ENCODE measurements at regions not wholly inside any gene's neighbourhood (a gene's known extent, or its start where the extent isn't known, plus 50 kb on each side); places are given as distances from the start of the nearest gene placed in this dataset.

GRCh38 chr2:37812414-37812813, 112.7 kb upstream of the RMDN2 start:
- DNase-seq, result no peak

GRCh38 chr2:37812941-37813730, 112.0 kb upstream of the RMDN2 start:
- no peak for DNase-seq

DNA sequence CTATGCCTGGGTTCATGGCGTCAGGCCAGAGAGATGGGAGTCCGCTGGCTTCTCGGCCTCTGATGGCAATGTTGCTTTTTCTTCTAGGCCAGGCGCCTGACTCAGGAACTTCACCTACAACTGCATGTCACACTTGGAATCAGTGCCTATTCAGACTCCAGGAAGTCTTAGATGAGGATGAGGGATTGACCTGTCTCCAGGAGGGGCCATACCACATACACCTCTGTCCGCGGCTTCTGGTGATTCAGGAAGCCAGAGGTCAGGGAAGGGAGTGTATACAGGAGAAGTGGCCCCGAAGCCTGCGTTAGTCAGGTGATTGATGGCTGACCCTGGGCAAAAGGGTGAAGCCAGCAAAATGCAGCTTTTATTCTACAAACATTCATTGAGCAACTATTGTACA, 109.1 kb upstream of the RMDN2 start:
- DNase-seq, result no peak

GRCh38 chr2:37816686-37817085, 108.4 kb upstream of the RMDN2 start:
- DNase-seq, result no peak

DNA sequence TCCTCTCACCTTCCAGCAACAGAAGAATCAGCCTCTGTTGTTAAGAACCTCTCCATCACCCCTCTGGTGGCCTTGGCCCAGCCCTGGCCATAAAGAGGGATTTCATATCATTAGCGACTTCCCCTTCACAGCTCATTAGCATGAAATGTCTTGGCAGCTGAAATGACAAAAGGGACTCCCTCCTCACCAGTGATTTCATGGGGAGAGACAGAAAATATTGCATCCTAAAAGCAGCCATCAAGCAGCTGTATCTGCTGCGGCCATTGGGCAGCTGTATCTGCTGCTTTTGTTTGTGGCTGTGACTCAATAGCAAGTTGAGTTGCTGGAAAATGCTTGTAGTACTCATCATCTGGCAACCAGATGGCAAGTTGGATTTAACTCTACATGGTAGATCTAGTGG, 105.9 kb upstream of the RMDN2 start:
- no peak for DNase-seq

- DNase-seq, result no peak
These were observed 104.6 kb upstream of the RMDN2 start for GRCh38 chr2:37820471-37820986.

- no peak for DNase-seq
These were observed 99.5 kb upstream of the RMDN2 start for GRCh38 chr2:37825586-37825985.

- no peak for DNase-seq
These were observed 98.5 kb upstream of the RMDN2 start for GRCh38 chr2:37826611-37827010.

- no peak for DNase-seq
These were observed 97.6 kb upstream of the RMDN2 start for GRCh38 chr2:37827455-37827854.

DNA sequence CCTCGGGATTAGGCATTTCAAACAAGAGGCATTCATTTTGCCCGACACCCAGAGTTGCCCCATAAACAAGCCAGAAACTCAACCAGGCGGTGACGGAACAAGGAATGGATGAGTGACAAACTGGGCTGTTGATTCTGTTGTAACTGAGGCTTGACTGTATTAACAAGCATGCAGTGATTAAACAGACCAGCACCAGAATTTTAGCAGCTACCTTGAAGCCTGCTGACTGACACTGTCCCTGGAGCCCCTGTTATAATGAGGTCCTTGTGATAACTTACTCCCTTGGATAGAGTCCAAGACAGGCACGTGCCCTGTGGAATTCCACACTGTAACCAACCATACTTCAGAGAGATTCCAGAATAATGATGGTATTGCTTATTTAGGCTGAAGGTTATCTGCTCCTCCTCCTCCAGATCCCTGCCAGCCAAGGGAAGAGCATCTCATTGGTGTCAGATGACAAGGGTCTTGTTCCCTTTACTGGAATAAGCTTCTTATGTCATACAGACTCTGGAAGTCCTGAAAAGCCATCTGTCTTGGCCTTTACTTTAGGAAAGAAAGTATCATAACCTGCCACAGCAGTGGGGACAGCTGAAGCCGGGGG, 97.1 kb upstream of the RMDN2 start:
- DNase-seq, result no peak

DNA sequence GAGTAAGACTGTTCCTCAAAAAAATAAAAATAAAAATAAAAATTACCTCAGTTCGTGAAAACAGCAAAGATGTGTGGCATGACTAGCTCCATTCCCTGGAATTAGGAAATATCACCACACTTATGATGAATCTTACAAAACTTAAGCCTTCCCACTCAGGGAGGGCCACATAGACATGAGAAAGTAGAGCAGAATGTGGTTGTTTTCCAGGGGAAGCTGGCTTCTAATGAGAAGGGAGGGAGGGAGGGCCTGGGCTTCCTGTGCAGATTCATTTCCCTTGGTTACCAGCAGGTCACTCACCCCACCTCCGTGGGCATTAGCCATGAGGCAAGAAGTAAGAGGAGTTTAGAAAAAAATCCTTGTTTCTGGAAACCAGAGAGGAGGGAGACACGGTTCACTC, 95.9 kb upstream of the RMDN2 start:
- no peak for DNase-seq

- no peak for DNase-seq
These were observed 95.3 kb upstream of the RMDN2 start for GRCh38 chr2:37829616-37830395.

GRCh38 chr2:37830636-37831035, 94.5 kb upstream of the RMDN2 start:
- DNase-seq, result no peak

DNA sequence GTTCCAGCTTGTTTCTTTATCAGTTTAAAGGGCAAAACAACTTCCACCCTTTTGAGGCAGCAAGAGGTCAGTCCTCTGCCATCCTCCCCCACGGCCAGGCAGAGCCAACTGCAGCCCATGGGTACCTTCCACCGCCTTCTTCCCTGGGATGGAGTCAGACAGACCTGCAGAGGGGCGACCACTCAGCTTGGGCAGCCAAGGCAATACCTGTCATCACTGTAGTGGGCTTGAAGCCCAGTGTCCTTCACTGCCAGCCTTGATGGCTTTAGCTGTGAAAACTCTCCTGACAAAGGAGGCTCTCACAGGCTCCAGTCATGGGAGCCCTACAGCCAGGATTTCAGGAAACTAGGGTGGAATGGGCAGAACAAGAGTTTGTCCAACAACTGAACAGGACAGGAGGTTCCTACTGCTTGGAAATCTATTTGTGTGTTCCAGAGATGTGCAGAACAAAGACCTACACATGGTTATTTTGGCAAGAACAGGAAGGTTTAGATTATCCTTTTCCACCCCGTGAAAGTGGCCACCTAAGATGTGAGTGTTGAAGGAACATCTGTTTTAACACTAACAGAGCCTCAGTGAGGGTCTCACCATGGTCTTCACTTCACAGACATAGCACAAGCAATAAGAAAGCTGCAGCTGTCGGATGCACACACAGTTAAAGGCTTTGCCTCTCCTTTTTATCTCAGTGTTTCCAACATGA, 93.9 kb upstream of the RMDN2 start:
- DNase-seq, result no peak

DNA sequence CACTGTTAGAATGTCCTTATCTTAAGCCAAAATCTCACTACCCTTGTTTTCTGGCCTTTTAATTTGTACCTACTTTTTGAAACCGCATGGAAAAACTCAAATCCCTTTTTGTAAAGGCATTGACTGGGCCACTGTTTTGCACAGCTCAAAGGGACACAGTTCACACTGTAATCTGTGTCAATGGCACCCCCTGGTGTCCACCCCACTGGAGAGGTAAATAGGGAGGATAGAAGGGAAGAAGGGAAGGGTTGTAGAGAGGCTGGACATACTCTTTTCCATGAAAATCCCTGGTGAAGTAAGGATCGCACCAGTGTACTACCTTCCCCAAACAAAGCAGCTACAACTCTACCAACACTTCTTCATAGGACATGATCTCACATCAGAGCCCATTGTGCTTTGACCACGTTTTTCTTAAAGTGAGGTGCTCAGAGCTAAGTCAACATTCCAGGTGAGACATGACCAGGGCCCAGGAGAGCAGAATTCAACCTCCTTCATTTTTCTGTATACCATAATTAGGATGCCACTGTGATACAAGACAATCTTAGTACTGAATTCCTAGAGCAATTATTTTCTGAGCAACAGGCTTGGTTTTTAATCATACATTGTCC, 92.4 kb upstream of the RMDN2 start:
- peak; percentile 87 to 89 for DNase-seq

DNA sequence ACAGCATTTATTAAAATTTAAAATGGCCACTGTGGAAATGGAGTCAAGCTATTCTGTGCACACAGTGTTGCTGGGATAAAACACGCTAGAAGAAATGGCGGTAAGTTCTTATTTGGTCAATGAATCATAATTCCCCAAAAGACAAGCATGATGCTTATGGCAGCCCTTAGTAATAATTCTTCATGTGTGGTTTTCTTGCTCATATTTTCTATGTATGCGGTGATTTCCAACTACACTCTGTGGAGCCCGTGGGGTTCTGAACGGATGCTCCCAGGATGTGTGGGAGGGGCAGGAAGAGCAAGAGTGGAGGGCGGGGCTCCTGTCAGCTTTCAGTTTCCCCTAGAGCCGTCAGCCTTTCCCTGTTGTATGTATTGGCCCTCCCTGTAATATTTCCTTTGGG, 91.7 kb upstream of the RMDN2 start:
- peak; percentile 34 to 38 for DNase-seq

DNA sequence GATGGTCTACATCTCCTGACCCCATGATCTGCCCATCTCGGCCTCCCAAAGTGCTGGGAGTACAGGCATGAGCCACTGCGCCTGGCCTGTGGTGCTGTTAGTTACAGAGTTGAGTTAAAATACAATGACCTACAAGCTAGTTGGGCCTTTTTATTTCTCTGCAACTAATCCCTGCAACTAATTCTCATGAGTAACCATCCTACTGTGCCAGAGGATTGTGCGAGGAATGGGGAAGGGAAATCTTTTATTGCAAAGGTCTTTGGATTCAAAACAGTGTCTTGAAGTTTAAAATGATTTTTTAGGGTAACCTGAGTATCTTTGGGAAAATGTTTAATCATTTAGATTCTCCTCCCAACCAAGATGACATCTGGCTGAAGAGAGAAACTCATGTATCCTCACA, 88.8 kb upstream of the RMDN2 start:
- DNase-seq, result no peak

GRCh38 chr2:37836711-37837110, 88.4 kb upstream of the RMDN2 start:
- no peak for DNase-seq

GRCh38 chr2:37837628-37838328, 87.3 kb upstream of the RMDN2 start:
- no peak for DNase-seq

DNA sequence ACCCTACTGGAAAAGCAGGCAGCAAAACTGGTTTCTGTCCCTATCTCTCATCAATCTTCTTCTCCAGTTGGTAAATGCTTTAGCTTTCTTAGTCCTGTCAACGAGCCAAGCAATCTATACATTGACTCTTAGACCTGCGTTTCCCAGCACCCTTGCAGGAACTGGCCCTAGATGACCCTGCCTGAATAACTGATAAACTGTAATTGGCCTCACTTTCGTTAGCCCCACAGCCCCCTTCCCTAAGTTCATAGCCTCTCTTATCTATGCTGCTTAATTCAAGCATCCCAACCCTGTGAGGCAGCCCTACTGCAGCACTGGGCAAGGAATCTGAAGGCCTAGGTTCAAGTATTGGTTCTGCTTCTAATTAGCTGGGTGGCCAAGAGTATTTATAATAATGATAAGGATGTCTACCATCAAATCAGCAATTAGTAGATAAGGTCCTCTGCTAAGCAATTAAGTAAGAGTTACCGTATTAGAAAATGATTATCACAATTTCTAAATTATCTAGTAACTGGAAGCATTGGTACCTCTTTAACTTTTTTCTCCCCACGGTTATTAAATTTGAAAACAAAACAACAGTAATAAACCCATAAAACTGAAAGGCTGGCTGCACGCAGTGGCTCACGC, 86.4 kb upstream of the RMDN2 start:
- no peak for DNase-seq

- no peak for DNase-seq
These were observed 85.1 kb upstream of the RMDN2 start for GRCh38 chr2:37839991-37840390.
